GM18507 (cell line): ENCODE measurements at regions not wholly inside any gene's neighbourhood (a gene's known extent, or its start where the extent isn't known, plus 50 kb on each side); places are given as distances from the start of the nearest gene placed in this dataset.
"Not testable (repeated sequence)": the region's sequence is repeated elsewhere in the genome, so short reads cannot be mapped to it uniquely, and the experiment has no call there.

Experiments used
- DNase-seq: peaks from one replicate; pipeline ENCODE4 v3.0.0; 2011; ENCODE audit warnings: low read depth; ENCODE audit not compliant: insufficient read length; ENCODE audit errors: extremely low spot score
- FAIRE-seq: peaks from 2 replicates; lab custom pipeline; 2011; peaks lifted over from hg19 to GRCh38; lab: Jason Lieb, UNC

DNA sequence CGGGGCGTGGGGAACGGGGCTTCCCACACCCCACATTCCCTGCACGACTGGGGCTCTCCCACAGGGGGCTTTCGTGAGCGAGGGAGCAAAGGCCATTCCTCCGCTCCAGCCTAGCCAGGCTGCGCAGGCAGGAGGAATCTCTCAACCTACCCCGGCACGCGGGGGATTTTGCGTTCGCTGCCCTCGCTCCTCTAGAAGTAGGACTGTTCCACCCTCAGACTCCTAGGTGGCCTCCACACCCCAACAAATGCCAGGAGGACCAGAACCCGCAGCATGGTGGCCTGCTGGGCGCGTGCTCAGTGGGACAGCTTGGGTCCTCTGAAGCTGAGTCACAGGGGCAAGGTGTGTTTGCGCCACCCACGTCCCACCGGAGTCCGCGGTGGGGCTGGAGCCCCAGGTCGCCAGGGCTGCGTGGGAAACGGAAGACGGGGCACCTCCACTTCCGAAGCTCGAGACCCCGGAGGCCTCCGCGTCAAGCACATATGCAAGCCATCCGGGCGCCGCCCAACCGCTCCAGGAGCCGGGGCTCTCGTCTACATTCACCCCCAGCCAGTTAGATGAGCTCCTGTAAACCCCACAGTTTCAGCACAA lies 1938.5 kb upstream of the DEFB115 start:
- DNase-seq, result no peak
- no peak for FAIRE-seq

DNA sequence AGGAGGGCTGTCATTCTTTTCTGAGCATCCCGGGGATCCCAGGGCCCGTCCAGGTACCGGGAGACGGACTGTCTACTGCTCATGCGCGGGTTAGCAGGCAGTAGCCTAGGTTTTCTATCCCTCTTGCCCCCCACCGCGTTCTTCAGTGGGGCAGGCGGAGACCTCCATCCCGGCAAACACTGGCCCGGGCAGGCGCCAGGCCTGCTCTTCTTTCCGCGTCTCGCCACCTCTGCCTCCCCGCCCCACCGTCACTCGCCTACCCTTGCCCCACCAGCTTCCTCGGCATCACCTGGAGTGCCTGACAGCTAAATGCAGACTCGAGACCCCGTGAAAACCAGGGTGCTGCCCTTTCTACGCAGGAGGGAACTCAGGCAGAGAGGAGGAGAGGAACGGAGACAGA lies 1937.7 kb upstream of the DEFB115 start:
- FAIRE-seq (no peak), DNase-seq (no peak)

DNA sequence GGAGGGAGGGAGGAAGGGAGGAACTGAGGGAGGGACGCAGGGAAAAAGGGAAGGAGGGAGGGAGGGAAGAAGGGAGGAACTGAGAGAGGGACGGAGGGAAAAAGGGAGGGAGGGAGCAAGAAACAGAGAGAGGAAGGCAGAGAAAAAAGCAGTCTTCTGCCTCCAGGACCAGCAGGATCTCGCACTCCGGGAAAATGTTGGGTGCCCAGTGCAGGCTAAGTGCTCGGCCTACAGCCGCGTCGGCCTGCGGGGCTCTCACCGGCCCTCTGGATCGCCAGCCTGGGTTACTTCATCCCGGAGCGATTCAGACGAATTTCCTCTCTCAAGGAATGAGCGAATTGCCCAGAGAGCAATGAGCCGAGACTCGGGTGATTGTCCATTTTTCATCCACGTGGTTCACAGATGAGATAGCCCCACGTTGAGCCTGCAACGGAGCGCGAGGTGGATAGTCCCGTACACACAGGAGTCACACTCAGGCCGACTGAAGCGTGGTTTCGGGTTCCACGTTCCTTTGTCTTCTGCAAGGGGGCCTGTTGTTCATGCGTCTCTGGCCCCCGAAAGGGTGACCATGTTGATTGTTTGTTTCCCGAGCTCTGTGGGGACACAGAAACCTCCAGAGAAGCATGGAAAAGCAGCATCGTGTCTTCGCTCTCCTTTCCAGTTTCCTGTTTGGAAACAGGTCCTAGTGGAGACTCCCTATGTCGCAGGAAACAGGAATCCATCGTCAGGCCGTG lies 1937.1 kb upstream of the DEFB115 start:
- FAIRE-seq, DNase-seq: not testable (repeated sequence)

DNA sequence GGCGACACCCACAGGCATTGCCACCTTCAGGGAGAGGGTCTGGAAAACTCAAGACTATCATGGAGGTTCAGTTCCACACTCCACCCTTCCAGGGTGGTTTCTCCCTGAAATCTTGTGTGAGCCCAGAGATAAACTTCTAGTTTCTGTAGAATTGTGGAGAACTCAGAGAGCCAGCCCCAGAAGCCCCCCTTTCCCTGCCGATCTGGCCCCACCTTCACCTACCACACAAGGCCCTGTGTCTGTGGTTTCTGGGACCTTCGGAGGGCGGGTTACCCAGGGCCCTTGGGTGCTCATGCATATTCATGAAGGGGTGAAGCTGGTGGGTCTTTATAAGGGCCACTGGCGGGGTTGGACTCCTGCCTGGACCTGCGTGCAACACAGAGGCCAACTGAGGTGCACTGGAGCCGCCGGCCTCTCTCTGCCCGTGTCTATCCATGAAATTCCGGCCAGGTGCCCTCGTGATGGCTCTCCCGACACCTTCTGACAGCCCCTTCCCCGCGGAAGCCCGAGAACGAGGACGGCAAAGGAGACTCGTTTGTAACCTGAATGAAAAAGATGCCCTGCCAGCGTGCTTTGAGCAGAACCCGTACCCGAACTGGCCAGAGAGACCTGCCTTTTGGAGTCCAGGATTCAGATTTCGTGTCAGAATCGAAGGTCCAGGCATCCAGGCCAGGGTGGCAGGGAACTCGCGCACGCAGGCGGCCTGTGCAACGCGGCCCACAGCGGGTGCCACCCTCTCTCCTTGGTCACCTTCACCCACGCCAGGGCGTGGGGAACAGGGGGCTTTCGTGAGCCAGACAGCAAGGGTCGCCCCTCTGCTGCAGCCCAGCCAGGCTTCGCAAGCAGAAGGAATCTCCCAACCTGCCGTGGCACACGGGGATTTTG lies 1933.6 kb upstream of the DEFB115 start:
- FAIRE-seq, DNase-seq: not testable (repeated sequence)

DNA sequence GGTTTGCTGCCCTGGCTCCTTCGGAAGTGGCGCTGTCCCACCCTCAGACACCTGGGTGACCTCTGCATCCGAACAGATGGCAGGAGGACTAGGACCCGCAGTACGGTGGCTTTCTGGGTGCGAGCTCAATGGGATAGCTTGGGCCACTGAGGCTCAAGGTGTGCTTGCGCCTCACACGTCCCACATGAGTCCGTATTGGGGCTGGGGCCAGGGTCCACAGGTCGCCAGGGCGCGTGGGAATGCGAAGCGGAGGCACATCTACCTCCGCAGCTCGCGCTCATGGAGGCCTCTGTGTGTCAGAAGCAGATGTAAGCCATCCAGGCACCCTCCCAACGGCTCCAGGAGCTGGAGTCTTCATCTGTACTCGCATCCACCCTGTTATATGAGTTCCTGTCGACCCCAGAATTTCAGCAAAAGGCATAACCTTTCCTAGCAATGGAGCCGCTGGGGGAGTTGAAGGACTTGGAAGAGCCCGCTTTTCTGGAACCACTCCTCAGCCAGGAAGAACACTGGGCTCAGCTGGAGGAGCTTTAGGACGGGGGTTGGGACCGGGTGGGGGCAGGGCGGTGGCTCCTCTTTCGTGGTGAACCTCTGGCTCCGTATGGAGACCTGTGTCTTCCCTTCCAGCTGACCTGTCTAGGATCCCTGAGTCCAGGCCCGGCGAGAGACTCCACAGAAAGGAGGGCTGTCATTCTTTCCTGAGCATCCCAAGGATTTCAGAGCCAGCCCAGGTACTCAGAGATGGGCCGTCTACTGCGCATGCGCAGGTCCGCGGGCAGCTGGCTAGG lies 1932.8 kb upstream of the DEFB115 start:
- not testable (repeated sequence) for FAIRE-seq, DNase-seq

DNA sequence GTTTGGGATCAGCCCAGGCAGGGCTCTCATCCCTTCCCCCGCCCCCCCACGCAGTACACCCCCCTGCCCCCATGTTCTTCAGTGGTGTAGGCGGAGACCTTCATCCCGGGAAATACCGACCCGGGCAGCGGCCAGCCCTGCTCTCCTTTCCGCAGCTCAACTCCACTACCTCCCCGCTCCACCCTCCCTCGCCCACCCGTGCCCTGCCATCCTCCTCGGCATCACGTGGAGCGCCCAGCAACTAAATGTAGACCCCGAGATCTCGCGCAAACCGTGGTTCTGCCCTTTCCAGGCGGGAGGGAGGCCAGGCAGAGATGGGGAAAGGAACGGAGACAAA lies 1932.2 kb upstream of the DEFB115 start:
- no peak for FAIRE-seq
- DNase-seq, result no peak

DNA sequence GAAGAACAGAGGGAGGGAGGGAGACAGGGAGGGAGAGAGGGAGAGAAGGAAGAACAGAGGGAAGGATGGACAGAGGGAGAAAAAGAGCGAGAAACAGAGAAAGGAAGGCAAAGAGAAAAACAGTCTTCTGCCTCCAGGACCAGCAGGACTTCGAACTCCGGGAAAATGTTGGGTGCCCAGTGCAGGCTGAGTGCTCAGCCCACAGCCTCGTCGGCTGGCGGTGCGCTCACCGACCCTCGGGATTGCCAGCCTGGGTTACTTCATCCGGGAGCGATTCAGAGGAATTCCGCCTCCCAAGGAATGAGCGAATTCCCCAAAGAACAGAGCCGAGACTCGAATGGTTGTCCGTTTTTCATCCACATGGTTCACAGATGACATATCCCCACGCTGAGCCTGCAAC lies 1931.7 kb upstream of the DEFB115 start:
- not testable (repeated sequence) for DNase-seq, FAIRE-seq

DNA sequence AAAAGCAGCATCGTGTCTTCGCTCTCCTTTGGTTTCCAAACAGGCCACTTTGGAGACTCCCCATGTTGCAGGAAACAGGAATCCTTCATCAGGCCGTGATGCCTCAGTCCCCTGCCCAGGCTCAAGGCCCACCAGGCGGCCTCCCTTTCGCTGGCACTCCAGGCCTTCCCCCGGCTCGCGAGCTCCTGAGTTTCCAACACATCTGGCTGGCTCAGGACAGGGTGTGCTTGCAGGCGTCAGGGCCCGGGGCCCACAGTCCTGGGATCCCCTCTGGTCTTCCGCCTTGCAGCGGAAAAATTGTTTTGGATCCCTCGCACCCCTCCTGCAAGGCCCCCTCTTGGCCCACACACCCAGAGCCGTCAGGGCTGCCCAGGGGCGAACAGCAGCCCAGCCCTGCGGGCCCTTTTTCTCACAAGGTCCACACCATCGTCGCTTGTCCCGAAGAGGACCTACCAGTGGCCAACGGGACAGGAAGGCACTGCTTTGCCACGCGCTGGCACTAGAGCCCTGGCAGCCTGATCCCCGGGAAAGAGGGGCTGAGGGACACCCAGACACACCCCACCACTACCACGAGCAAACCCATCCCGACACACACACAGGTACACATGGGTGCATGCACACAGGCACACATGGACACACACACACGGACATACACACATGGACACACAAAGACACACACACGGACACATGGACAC lies 1930.9 kb upstream of the DEFB115 start:
- FAIRE-seq (no peak), DNase-seq (no peak)

DNA sequence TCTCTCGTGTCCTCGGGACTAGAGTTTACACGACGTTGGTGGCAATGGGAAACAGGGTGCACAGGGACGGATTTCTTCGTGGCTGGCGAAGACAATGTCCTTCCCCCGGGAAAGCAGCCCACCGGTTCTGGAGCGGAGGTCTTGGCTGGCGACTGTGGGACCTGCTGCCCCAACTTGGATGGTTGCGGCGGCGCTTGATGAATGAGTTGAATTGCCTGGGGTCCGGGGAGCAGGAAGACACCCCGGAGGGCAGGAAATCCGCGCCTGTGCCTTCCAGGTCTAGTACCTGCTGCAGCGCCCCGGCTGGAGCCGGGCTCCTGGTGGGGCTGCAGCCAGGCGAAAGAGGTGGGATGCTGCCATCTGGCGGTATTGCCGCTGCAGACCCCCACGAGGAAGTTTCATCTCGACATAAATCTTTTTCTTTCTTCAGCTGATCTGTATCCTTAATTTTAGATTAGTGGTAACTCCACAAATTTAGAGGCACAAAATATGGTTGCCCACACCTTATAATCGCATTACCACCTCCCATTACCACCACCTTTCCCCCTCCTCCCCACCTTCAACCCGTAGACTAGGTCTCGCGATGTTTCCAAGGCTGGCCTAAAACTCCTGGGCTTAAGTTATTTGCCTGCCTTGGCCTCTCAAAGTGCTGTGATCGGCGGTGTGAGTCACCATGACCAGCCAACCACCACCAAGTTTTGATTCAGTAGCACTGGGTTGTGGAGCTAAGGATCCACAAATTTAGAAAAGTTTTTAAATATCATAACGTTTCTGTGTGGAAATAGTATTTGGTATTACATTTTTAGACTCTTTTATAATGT lies 1929.7 kb upstream of the DEFB115 start:
- not testable (repeated sequence) for DNase-seq, FAIRE-seq

DNA sequence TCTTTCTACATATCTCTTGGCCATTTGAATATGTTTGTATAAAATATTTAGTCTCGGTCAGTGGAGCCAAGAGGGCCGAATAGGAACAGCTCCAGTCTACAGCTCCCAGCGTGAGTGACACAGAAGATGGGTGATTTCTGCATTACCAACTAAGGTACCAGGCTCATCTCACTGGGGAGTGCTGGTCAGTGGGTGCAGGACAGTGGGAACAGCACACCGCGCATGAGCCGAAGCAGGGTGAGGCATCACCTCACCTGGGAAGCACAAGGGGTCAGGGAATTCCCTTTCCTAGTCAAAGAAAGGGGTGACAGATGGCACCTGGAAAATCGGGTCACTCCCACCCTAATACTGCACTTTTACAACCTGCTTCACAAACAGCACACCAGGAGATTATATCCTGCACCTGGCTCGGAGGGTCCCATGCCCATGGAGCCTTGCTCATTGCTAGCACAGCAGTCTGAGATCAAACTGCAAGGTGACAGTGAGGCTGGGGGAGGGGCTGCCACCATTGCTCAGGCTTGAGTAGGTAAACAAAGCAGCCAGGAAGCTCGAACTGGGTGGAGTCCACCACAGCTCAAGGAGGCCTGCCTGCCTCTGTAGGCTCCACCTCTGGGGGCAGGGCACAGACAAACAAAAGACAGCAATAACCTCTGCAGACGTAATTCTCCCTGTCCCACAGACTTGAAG lies 1926.9 kb upstream of the DEFB115 start:
- not testable (repeated sequence) for FAIRE-seq

DNA sequence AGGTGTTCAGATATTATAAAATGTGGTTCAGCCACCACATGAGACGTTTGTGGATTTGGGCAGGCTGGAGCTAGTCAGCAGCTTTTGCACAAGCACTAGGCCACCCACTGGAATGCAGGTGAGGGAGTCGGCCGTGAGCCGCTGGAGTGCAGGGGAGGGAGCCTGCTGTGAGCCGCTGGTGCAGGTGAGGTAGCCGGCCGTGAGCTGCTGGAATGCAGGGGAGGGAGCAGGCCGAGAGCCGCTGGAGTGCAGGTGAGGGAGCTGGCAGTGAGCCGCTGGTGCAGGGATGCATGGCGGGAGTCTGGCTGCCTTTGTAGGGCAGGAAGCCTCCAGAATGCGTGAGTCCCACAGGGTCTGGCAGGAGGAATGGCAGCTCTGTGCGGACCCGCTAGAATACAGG lies 1907.6 kb upstream of the DEFB115 start:
- DNase-seq, result no peak
- no peak for FAIRE-seq

More for the DNA sequence above, 1926.9 kb upstream of the DEFB115 start:
- DNase-seq, result not testable (repeated sequence)

DNA sequence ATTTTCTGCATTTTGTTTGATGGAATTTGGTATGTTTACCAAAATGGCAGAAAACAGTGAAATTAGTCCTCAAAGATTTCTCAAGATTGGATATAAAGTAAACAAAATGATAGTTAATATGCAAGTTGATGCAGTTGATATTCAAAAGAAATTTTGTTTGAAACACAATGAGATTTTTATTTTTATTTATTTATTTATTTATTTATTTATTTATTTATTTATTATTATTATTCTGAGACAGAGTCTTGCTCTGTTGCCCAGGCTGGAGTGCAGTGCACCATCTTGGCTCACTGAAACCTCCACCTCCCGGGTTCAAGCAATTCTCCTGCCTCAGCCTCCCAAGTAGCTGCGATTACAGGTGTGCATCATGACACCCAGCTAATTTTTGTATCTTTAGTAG lies 1881.5 kb upstream of the DEFB115 start:
- FAIRE-seq, DNase-seq: not testable (repeated sequence)

DNA sequence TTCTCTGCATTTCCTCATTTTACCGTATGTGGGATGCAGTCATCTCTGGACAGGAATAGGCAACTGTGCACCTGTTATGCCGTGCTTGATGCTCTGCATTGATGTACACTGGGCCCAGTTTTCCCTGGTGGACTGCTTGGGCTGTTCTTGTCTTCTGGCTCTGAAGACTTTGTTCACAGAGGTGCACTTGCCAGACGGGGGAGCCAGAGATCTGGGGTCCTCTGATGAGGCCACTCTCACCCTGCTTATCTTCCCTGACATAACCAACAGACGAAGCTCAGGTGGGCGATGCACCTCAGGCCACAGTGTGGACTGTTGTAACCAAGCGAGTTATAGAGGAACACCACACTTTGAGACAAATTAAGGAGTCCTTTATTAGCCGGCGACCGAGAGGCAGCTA lies 1864.6 kb upstream of the DEFB115 start:
- not testable (repeated sequence) for DNase-seq, FAIRE-seq

DNA sequence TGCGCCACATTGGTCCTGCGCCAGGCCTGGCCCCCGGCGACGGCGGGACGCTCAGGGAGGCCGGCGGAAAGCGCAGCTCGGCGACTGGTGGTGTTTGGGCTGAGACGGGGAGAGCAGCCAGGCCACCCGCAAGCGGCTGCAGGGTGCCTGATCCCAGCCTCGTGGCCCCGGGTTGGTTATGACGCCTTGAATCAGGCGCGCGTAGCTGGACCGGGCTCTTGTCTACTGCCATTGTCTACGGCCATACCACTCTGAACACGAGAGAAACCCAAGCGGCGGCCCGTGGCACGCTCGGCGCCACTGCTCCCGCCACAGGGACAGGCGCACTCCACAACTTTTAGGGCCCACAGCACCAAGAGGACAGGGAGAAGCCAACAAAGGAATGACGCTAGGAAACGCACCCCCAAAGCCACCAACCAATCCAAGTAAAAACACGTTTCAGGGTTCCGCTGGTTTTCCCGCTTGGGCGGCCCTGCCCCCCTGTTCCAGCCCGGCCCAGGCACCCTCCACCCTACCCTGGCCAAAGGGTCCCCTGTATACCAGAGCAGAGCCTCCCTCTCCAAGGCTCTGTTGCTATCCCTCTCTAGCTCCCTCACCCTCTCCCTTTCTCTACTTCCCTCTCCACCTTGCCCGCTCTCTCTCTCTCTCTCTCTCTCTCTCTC lies 1849.3 kb upstream of the DEFB115 start:
- no peak for DNase-seq
- no peak for FAIRE-seq

DNA sequence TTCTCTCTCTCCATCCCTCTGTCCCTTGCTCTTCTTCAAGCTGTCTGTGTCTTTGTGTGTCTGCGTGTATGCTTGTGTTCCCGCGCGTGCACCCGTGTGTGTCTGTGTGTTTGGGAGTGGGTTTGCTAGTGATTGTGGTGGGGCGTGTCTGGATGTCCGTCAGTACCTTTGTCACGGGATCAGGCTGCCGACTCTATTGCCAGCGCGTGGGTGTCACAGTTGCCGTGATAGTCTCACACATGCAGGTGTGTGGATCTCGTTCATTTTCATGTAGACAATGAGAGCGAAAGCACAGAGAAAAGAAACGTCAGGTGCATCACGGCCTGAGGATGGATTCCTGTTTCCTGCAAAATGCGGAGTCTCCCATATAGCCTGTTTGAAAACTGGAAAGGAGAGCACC lies 1848.8 kb upstream of the DEFB115 start:
- not testable (repeated sequence) for DNase-seq, FAIRE-seq

DNA sequence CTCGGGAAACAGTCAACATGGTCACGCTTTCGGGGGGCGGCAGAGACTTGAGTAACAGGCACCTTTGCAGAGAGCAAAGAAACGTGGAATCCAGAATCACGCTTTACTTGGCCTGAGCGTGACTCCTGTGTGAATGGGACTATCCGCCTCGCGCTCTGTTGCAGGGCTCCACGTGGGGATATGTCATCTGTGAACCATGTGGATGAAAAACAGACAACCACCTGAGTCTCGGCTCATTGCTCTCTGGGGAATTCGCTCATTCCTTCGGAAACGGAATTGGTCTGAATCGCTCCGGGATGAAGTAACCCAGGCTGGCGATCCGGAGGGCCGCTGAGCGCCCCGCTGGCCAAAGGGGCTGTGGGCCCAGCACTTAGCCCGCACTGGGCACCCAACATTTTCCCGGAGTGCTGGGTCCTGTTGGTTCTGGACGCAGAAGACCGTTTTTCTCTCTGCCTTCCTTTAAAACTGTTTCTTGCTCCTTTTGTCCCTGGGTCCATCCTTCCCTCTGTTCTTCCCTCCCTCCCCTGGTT lies 1848.2 kb upstream of the DEFB115 start:
- not testable (repeated sequence) for DNase-seq, FAIRE-seq
